ENCODE measurements at regions not wholly inside any gene's neighbourhood (a gene's known extent, or its start where the extent isn't known, plus 50 kb on each side); places are given as distances from the start of the nearest gene placed in this dataset.

GRCh38 chr1:47630346-47630745 lies 192.5 kb downstream of the FOXD2 start:
- TF ChIP-seq POLR2A (IDR thresholded peaks at IDR 0.05; ENCODE audit: low read length) = no peak
- TF ChIP-seq GATA1 (IDR thresholded peaks at IDR 0.05; ENCODE audit: low read depth, low read length) = no peak
